CD4-positive, CD25-positive, alpha-beta regulatory T cell (primary cell): ENCODE measurements at regions not wholly inside any gene's neighbourhood (a gene's known extent, or its start where the extent isn't known, plus 50 kb on each side); places are given as distances from the start of the nearest gene placed in this dataset.

Experiments used
- ATAC-seq, 2 donors: fragments of 150-1000 bp; cut with Tn5 transposase; one replicate each; pipeline ENCODE4 v1.10.0; 2021; ENCODE audit warnings: low read depth in 2 of 2, moderate number of reproducible peaks in 2 of 2, moderate library complexity in 1 of 2
- DNase-seq, 3 donors: peaks; one replicate each; pipeline versions ENCODE4 v3.0.0 to v3.0.0-alpha.2; 2012 to 2022; ENCODE audit warnings: mixed read lengths in 1 of 3
- H3K27ac ChIP-seq: one replicate; pipeline ENCODE4 v1.7.0; 2013; ENCODE audit warnings: mild to moderate bottlenecking, low read length; ENCODE audit not compliant: insufficient read depth, poor library complexity, severe bottlenecking
- H3K27me3 ChIP-seq: one replicate; pipeline ENCODE4 v1.7.0; 2013; ENCODE audit warnings: low read length; ENCODE audit not compliant: control insufficient read depth, insufficient read depth
- H3K36me3 ChIP-seq: one replicate; pipeline ENCODE4 v1.7.0; 2013; ENCODE audit warnings: mild to moderate bottlenecking, low read length, moderate library complexity; ENCODE audit not compliant: control insufficient read depth, insufficient read depth
- H3K4me1 ChIP-seq: 2 replicates; pipeline ENCODE4 v1.7.0; 2013; ENCODE audit warnings: mild to moderate bottlenecking, low read length; ENCODE audit not compliant: insufficient read depth, control insufficient read depth, poor library complexity, severe bottlenecking
- H3K4me3 ChIP-seq: one replicate; pipeline ENCODE4 v1.7.0; 2013; ENCODE audit warnings: low read depth, mild to moderate bottlenecking, low read length, moderate library complexity
- H3K9me3 ChIP-seq, 2 experiments: 1 replicate in 1 of 2; 2 replicates in 1 of 2; pipeline ENCODE4 v1.7.0; 2013; ENCODE audit warnings: low read length in 2 of 2, mild to moderate bottlenecking in 1 of 2, moderate library complexity in 1 of 2; ENCODE audit not compliant: control insufficient read depth in 2 of 2
- H3K27ac Mint-ChIP-seq, 3 donors: one replicate each; pipeline ENCODE4 v1.8.0; 2020 to 2022; ENCODE audit warnings: mild to moderate bottlenecking in 3 of 3, mixed read lengths in 3 of 3, moderate library complexity in 2 of 3
- H3K27me3 Mint-ChIP-seq: one replicate; pipeline ENCODE4 v1.8.0; 2022; ENCODE audit warnings: mild to moderate bottlenecking, mixed read lengths
- H3K36me3 Mint-ChIP-seq: one replicate; pipeline ENCODE4 v1.8.0; 2020; ENCODE audit warnings: mixed read lengths
- H3K4me1 Mint-ChIP-seq, 4 donors: one replicate each; pipeline ENCODE4 v1.8.0; 2020 to 2022; ENCODE audit warnings: mixed read lengths in 4 of 4, mild to moderate bottlenecking in 1 of 4
- H3K4me3 Mint-ChIP-seq, 4 donors: one replicate each; pipeline ENCODE4 v1.8.0; 2020 to 2022; ENCODE audit warnings: mild to moderate bottlenecking in 4 of 4, mixed read lengths in 4 of 4, moderate library complexity in 3 of 4
- H3K9me3 Mint-ChIP-seq, 7 donors: one replicate each; pipeline ENCODE4 v1.8.0; 2020 to 2022; ENCODE audit warnings: mixed read lengths in 7 of 7, mild to moderate bottlenecking in 3 of 7, moderate library complexity in 2 of 7

GRCh38 chr2:66995636-66996035 is 401.5 kb upstream of the ETAA1 start:
- Histone ChIP-seq H3K4me3 (no peak overlapping the region), H3K27me3 (no peaks in the 10 kb centered on the region), H3K36me3 (no peaks in the 10 kb centered on the region), H3K27ac (no peak overlapping the region), H3K4me1 (no peaks in the 10 kb centered on the region), H3K9me3 (no peaks in the 10 kb centered on the region)
- no peak overlapping the region for H3K27ac Mint-ChIP-seq
- no peaks in the 10 kb centered on the region for H3K4me1 Mint-ChIP-seq
- H3K4me3 Mint-ChIP-seq, result no peak overlapping the region
- ATAC-seq (no peak), DNase-seq (no peak)
- peaks cover 0 to 8% (median 2%) of the 10 kb centered on the region in 7 donors for H3K9me3 Mint-ChIP-seq
- H3K36me3 Mint-ChIP-seq, result no peaks in the 10 kb centered on the region
- no peaks in the 10 kb centered on the region for H3K27me3 Mint-ChIP-seq

DNA sequence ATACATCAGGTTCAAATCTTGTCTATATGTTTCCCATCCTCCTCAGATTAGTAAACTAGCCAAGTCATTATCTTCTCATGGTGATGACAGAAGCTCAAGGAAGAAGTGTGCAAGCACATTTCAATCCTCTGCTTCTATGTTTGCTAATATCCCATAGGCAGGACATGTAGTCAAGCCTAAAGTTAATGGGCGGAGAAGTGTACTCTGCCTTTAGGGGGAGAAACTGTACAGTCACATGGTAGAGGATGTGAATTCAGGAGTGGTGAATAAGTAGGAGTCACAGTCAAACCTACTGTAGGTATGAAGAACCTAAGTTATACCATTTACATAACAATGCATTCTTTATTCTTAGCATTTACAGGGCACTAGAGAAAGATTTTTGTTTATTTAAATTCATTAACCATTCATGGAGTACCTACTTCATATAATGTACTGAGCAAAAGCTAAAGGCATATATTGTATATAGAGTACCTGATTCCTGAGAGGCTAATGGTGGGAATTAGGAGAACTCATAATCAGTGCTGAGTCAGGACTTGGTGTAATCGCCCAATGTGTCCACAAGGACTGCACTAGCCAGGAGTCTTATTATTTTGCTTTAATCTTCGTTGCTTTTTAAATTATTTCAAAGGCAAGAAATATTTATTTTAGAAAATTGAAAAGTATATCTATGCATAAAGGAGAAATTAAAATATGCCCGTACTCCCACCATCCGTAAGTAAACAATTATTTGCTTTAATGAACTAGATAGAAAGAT is 394.3 kb upstream of the ETAA1 start:
- Histone ChIP-seq H3K27ac (no peak overlapping the region), H3K9me3 (no peaks in the 10 kb centered on the region), H3K36me3 (no peaks in the 10 kb centered on the region), H3K4me1 (no peaks in the 10 kb centered on the region), H3K4me3 (no peak overlapping the region), H3K27me3 (no peaks in the 10 kb centered on the region)
- no peak for DNase-seq
- ATAC-seq, result no peak
- H3K9me3 Mint-ChIP-seq, result peaks cover 0 to 5% (median 1%) of the 10 kb centered on the region in 7 donors
- no peak overlapping the region for H3K27ac Mint-ChIP-seq
- no peaks in the 10 kb centered on the region for H3K4me1 Mint-ChIP-seq
- H3K4me3 Mint-ChIP-seq, result no peak overlapping the region
- no peaks in the 10 kb centered on the region for H3K36me3 Mint-ChIP-seq
- H3K27me3 Mint-ChIP-seq, result no peaks in the 10 kb centered on the region

- H3K36me3 Mint-ChIP-seq, result no peaks in the 10 kb centered on the region
- H3K27me3 ChIP-seq, result no peaks in the 10 kb centered on the region
- ATAC-seq (no peak), DNase-seq (no peak)
- H3K4me1 ChIP-seq, result no peaks in the 10 kb centered on the region
- no peaks in the 10 kb centered on the region for H3K4me1 Mint-ChIP-seq
- no peak overlapping the region for H3K27ac ChIP-seq
- no peaks in the 10 kb centered on the region for H3K27me3 Mint-ChIP-seq
- no peak overlapping the region for H3K4me3 ChIP-seq
- no peaks in the 10 kb centered on the region for H3K36me3 ChIP-seq
- no peak overlapping the region for H3K27ac Mint-ChIP-seq
- no peaks in the 10 kb centered on the region for H3K9me3 ChIP-seq
- peaks cover 0 to 5% (median 2%) of the 10 kb centered on the region in 7 donors for H3K9me3 Mint-ChIP-seq
- H3K4me3 Mint-ChIP-seq, result no peak overlapping the region
Observed at GRCh38 chr2:67006373-67006960, 390.7 kb upstream of the ETAA1 start.

GRCh38 chr2:67008155-67008554 is 389.0 kb upstream of the ETAA1 start:
- Mint-ChIP-seq H3K27ac (no peak overlapping the region), H3K4me1 (no peaks in the 10 kb centered on the region), H3K9me3 (peaks cover 0 to 5% (median 2%) of the 10 kb centered on the region in 7 donors), H3K36me3 (no peaks in the 10 kb centered on the region), H3K27me3 (no peaks in the 10 kb centered on the region), H3K4me3 (no peak overlapping the region)
- Histone ChIP-seq H3K27me3 (no peaks in the 10 kb centered on the region), H3K9me3 (no peaks in the 10 kb centered on the region), H3K27ac (no peak overlapping the region), H3K36me3 (no peaks in the 10 kb centered on the region), H3K4me3 (no peak overlapping the region), H3K4me1 (no peaks in the 10 kb centered on the region)
- ATAC-seq, result no peak
- DNase-seq, result no peak

DNA sequence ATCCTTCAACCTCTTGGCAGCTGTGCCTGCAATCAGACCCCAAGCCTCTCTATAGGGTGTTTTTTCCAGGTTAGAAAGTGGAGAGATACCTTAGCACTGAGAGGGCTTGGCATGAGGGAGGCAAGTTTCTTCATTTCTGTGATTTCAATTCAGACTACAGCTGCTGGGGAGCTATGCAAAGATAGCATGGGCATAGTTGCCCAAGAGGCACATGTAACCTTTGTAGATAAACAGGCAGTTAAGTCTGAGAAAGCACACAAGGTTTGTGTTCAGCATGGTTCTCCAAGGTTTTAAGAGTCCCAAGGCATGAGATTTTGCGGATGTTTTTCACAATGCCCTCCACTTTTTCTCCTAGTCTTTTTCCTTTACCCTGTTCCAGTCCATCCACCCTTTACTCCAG is 385.0 kb upstream of the ETAA1 start:
- H3K27ac ChIP-seq, result no peak overlapping the region
- no peaks in the 10 kb centered on the region for H3K4me1 ChIP-seq
- Mint-ChIP-seq H3K36me3 (no peaks in the 10 kb centered on the region), H3K27ac (no peak overlapping the region), H3K4me1 (no peaks in the 10 kb centered on the region), H3K9me3 (peaks cover 0 to 7% (median 0%) of the 10 kb centered on the region in 7 donors), H3K4me3 (no peak overlapping the region), H3K27me3 (no peaks in the 10 kb centered on the region)
- DNase-seq (no peak), ATAC-seq (no peak)
- H3K4me3 ChIP-seq, result no peak overlapping the region
- H3K27me3 ChIP-seq, result no peaks in the 10 kb centered on the region
- no peaks in the 10 kb centered on the region for H3K36me3 ChIP-seq
- no peaks in the 10 kb centered on the region for H3K9me3 ChIP-seq

- ATAC-seq (no peak), DNase-seq (no peak)
- Histone ChIP-seq H3K4me3 (no peak overlapping the region), H3K27ac (no peak overlapping the region), H3K27me3 (no peaks in the 10 kb centered on the region), H3K4me1 (no peaks in the 10 kb centered on the region), H3K36me3 (no peaks in the 10 kb centered on the region), H3K9me3 (no peaks in the 10 kb centered on the region)
- H3K27me3 Mint-ChIP-seq, result no peaks in the 10 kb centered on the region
- H3K4me3 Mint-ChIP-seq, result no peak overlapping the region
- H3K36me3 Mint-ChIP-seq, result no peaks in the 10 kb centered on the region
- H3K27ac Mint-ChIP-seq, result no peak overlapping the region
- peaks cover 0 to 7% (median 0%) of the 10 kb centered on the region in 7 donors for H3K9me3 Mint-ChIP-seq
- no peaks in the 10 kb centered on the region for H3K4me1 Mint-ChIP-seq
Observed at GRCh38 chr2:67013821-67014220, 383.3 kb upstream of the ETAA1 start.

DNA sequence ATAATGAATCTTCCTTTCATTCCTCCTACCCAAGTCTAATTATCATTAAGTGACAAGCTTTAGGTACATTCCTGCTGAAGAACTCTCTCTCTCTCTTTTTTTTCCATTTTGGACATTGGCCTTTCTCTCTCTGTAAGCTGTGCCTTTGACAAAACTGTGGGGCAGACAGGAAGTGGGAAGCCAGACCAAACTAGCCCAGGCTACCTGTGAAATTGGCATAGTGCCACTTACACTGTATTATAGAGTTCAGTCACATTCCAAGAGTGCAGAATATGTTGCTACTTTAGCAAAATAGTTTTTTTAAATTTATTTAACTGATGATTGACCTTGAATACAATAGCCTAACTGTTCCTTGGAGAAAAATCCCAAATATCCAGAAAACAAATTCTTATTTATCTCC is 381.5 kb upstream of the ETAA1 start:
- H3K4me1 ChIP-seq, result no peaks in the 10 kb centered on the region
- Mint-ChIP-seq H3K27me3 (no peaks in the 10 kb centered on the region), H3K9me3 (peaks cover 0 to 5% (median 3%) of the 10 kb centered on the region in 7 donors), H3K36me3 (no peaks in the 10 kb centered on the region), H3K4me3 (no peak overlapping the region), H3K27ac (no peak overlapping the region), H3K4me1 (no peaks in the 10 kb centered on the region)
- H3K27me3 ChIP-seq, result no peaks in the 10 kb centered on the region
- no peaks in the 10 kb centered on the region for H3K36me3 ChIP-seq
- ATAC-seq, result no peak
- no peak for DNase-seq
- H3K4me3 ChIP-seq, result no peak overlapping the region
- no peak overlapping the region for H3K27ac ChIP-seq
- no peaks in the 10 kb centered on the region for H3K9me3 ChIP-seq

DNA sequence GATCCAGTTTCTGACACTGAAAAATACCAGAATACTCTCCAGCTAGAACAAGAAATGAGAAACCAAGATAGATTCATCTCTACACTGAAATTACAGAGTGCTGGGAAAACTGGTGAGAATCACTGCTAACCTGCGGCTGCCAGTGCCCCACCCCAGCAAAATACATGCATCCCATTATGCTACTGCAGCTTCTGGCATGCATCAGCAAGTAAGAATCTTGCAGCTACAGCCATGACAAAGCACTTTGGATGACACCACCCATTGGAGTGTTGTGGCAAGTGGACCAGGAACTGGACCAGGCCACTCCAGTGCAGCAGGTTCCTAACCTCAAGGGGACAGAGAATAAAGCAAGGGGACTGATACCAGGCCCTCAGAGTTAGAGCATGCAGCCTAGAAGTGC is 378.8 kb upstream of the ETAA1 start:
- peaks cover 0 to 7% (median 3%) of the 10 kb centered on the region in 7 donors for H3K9me3 Mint-ChIP-seq
- H3K36me3 Mint-ChIP-seq, result no peaks in the 10 kb centered on the region
- DNase-seq (no peak), ATAC-seq (no peak)
- no peaks in the 10 kb centered on the region for H3K27me3 ChIP-seq
- H3K27ac ChIP-seq, result no peak overlapping the region
- no peaks in the 10 kb centered on the region for H3K27me3 Mint-ChIP-seq
- H3K27ac Mint-ChIP-seq, result no peak overlapping the region
- no peaks in the 10 kb centered on the region for H3K36me3 ChIP-seq
- H3K4me1 ChIP-seq, result no peaks in the 10 kb centered on the region
- no peak overlapping the region for H3K4me3 Mint-ChIP-seq
- no peak overlapping the region for H3K4me3 ChIP-seq
- H3K4me1 Mint-ChIP-seq, result no peaks in the 10 kb centered on the region
- no peaks in the 10 kb centered on the region for H3K9me3 ChIP-seq
